ENCODE measurements at regions not wholly inside any gene's neighbourhood (a gene's known extent, or its start where the extent isn't known, plus 50 kb on each side); places are given as distances from the start of the nearest gene placed in this dataset.

- DNase-seq = no peak
Observed at GRCh38 chr7:16212610-16213009, 208.7 kb downstream of the CRPPA start.

GRCh38 chr7:16212032-16212431 lies 209.3 kb downstream of the CRPPA start:
- DNase-seq = no peak

- no peak for DNase-seq
Observed at GRCh38 chr7:16211402-16211925, 209.9 kb downstream of the CRPPA start.

- no peak for DNase-seq
Observed at GRCh38 chr7:16210171-16210570, 211.2 kb downstream of the CRPPA start.

GRCh38 chr7:16207321-16207720 lies 214.0 kb downstream of the CRPPA start:
- no peak for DNase-seq

- no peak for DNase-seq
Observed at GRCh38 chr7:16205466-16205865, 215.9 kb downstream of the CRPPA start.

- DNase-seq = no peak
Observed at GRCh38 chr7:16204953-16205352, 216.4 kb downstream of the CRPPA start.

- no peak for DNase-seq
Observed at GRCh38 chr7:16203065-16203464, 218.3 kb downstream of the CRPPA start.

- DNase-seq = no peak
Observed at GRCh38 chr7:16202303-16202702, 219.0 kb downstream of the CRPPA start.

GRCh38 chr7:16200591-16200990 lies 220.7 kb downstream of the CRPPA start:
- no peak for DNase-seq

GRCh38 chr7:16193631-16194030 lies 227.7 kb downstream of the CRPPA start:
- DNase-seq = no peak

- no peak for DNase-seq
Observed at GRCh38 chr7:16189026-16189715, 232.2 kb downstream of the CRPPA start.

- no peak for DNase-seq
Observed at GRCh38 chr7:16187131-16187530, 234.2 kb downstream of the CRPPA start.

GRCh38 chr7:16178585-16178984 lies 242.8 kb downstream of the CRPPA start:
- no peak for DNase-seq

GRCh38 chr7:16178092-16178491 lies 243.2 kb downstream of the CRPPA start:
- no peak for DNase-seq

GRCh38 chr7:16174253-16174652 lies 247.1 kb downstream of the CRPPA start:
- DNase-seq = no peak

- no peak for DNase-seq
Observed at GRCh38 chr7:16172366-16172765, 249.0 kb downstream of the CRPPA start.

GRCh38 chr7:16171928-16172327 lies 249.4 kb downstream of the CRPPA start:
- no peak for DNase-seq

- no peak for DNase-seq
Observed at GRCh38 chr7:16170671-16171070, 250.7 kb downstream of the CRPPA start.

GRCh38 chr7:16169537-16169936 lies 251.8 kb downstream of the CRPPA start:
- no peak for DNase-seq

- DNase-seq = no peak
Observed at GRCh38 chr7:16167526-16167925, 253.8 kb downstream of the CRPPA start.

- DNase-seq = no peak
Observed at GRCh38 chr7:16144361-16144760, 277.0 kb downstream of the CRPPA start.

- DNase-seq = no peak
Observed at GRCh38 chr7:16137944-16138343, 283.4 kb downstream of the CRPPA start.

GRCh38 chr7:16136896-16137295 lies 284.4 kb downstream of the CRPPA start:
- no peak for DNase-seq

- no peak for DNase-seq
Observed at GRCh38 chr7:16135658-16136057, 285.7 kb downstream of the CRPPA start.
